HG02884 (cell line): ENCODE measurements at regions not wholly inside any gene's neighbourhood (a gene's known extent, or its start where the extent isn't known, plus 50 kb on each side); places are given as distances from the start of the nearest gene placed in this dataset.
A peak's percentile ranks its signal among the peaks of the same experiment; 100 is the strongest.

Source experiments
- ATAC-seq: cut with Tn5 transposase; IDR thresholded peaks from one replicate; pipeline ENCODE4 v1.9.1; 2021; ENCODE audit warnings: mild to moderate bottlenecking, moderate library complexity; ENCODE audit not compliant: unreplicated experiment

- ATAC-seq: no peak
Observed at GRCh38 chr1:209428241-209428921, 155.1 kb upstream of the CAMK1G start.

DNA sequence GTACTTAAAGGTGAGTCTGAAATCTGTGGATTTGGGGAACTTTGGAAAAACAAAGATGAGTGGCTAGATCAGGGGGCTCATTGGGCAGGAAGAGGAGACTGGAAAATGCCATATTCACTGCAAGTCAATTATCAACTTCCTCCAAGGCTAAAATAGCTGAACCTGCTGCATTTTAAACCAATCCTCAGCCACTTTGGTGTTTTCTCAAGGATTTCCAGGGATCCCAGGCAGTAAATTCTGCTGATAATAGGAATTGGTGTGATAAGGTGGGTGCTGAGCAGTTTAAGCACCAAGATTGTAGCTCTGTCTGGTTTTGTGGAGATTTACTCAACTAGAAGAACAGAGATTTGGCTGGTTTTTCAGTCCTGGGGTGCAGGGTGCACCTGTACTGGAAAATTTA lies 153.9 kb upstream of the CAMK1G start:
- ATAC-seq: no peak

DNA sequence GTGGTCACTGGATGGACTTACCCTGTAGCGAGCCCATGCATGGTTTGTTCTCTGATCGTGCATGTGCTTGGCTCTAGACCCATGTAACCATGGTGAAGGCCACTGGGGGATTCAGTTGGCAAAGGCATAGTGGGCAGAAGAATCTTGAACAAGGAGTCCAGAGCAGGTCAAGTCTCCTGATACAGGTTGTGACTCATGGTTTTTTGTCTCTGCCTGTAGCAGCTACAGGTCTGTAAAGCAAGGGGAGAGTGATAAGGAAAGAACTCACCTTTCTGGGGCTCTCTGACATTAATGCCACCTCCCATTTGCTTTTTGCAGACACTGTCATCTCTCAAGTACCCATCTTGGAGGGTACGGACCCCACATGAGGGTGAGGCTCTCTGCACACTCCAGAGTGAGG lies 153.4 kb upstream of the CAMK1G start:
- no peak for ATAC-seq

DNA sequence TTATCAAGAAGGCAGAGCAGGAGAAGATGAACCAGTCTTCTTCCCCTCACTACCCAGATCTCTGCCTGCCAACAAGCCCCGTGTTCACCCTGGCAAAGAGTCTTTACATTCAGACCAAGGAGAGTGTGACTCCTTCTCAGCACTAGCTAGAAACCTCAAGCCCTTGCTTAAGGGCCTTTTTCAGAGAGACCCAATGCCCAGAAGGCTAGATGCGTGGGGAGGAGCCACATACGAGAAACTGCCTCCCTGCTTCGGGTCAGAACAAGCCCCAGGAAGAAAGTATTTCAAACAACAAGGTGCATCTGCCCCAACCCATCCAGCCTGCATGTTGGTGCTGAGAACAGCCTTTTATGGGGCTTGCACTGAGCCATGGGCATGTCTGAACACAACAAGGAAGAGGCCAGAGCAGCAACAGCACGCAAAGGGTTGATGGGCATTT lies 152.7 kb upstream of the CAMK1G start:
- ATAC-seq: no peak

- no peak for ATAC-seq
Observed at GRCh38 chr1:209431402-209431801, 152.1 kb upstream of the CAMK1G start.

DNA sequence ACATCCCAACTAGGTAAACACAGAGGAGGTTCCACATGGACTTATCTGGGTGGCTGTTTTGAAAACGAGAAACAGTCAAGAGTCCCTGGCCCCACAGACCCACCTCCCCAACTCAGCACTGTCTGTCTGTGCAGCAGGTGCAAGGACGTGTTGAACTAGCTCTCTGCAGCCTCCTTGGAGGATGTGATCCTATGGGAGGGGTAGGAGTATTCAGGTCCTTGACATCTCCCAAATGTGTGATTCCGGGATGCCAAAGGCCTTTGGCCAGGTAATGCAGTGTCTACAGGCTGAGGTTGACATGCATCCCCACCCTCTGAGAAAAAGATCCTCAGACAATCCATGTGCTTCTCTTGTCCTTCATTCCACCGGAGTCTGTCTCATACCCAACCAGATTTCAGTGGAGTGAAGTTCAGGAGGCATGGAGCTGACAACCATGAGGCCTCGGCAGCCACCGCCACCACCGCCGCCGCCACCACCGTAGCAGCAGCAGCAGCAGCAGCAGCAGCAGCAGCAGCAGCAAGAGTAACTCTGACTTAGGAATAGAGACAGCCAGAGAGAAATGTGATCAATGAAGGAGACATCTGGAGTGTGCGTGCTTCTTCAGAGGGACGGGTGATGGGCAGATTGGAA lies 151.6 kb upstream of the CAMK1G start:
- no peak for ATAC-seq

GRCh38 chr1:209432443-209432825 lies 151.1 kb upstream of the CAMK1G start:
- no peak for ATAC-seq

GRCh38 chr1:209433649-209434031 lies 149.9 kb upstream of the CAMK1G start:
- no peak for ATAC-seq

DNA sequence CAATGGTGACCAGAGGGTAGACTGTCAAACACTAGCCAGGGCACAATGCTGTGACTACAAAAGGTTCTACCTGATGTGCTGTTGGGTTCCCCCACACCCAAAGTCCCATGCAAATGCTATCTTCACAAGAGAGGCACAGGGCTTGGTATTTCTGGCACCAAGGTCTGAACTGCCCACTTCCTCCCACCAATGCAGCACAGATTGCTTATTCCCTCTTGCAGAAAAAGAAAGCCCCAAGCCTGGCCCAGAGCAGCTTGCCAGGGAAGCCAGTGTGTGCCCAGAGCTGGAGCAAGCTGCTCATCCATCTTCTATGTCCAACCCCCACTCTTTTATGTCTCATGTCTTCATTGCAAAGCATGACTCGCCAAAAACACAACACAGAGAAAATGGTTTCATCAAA lies 149.4 kb upstream of the CAMK1G start:
- ATAC-seq: no peak

DNA sequence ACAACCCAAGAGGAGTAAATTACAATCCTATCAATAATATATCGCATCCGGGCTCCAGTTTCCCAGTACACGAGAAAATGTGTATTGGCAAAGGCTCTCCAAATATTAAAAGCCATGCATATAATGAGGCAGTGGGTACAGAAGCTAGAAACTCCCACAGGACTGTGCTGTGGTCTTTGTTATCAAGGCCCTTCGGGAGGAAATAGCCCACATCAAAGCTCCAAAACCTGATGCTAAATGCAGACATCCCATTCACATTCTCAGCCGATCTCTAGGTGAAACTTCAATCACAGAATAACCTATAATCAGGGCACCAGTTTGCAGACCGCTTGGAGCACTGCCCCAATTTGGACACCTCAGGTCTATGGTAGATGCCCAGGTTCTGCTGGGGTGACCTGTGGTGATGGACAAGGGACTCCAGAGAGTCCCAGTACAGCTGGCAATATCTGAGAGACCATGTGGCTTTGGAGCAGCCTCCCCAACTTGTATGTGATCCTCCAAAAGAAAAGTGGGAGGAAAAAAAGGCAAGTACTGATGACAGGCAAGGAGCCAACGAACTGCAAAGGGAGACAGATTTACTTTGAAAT lies 148.8 kb upstream of the CAMK1G start:
- no peak for ATAC-seq

DNA sequence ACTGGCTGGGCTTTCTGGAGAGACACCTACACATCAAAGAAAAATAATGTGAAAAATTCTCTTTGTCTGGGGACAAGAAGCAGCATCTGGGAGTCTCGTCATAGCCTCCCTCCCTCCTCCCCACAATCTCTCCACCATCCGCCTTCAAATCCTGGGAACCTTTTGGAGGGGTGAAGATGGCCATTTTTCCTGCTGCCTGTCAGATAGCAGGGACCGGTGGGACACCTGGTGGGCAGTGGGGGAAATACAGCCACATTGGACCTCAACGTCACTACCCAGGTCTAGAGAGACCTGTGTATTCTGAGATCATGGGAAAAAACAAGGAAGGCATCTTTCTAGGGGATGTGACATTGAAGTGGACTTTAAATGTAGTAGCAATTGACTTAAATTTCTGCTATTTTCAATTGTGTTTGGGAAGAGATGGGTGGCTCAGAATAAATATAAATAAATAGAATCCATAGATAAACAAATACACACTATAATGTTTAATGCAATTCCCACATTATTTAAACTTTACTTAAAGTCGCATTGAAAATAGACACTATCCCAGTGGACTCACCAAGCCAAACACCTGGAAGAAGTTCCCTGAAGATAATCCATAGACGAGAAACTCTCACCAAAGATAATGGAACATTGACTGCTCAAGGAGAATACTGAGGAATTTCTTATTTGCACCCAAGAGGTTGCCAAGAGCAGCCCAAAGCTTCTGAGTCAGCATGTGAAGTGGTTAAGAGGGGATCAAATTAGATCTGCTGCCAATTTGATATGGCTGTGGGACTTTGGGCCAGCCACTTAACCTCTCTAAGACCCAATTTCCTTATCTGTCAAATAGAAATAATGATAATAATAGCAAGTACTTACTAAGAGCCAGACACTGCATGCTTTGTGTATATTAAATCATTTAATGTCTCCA lies 147.6 kb upstream of the CAMK1G start:
- ATAC-seq: peak; percentile 85

GRCh38 chr1:209439828-209440227 lies 143.7 kb upstream of the CAMK1G start:
- ATAC-seq: no peak

DNA sequence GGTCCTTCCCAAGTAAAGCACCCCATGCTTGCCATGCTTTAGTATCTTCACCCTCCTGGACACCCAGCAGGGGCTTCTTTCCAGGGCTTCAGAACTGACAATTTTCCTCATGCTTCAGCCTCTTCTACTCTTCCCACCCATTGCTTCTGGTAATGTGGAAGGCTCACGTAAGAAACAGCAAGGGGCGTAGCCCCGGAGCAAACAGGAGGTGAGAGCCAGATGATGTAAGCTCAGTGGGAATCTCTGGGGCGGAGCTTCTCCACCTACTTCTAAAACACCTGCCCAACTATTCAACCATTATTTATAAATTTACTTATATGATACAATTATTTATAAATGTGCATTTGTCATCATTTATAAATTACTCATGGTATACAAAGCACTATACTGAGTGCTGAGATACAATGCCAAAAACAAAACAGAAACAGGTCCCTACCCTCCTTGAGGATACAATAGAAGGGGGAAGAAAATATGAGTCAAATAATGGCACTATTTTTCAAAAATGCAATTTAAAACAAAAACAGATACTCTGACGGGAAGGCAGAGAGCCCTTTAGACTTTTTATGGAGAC lies 140.1 kb upstream of the CAMK1G start:
- ATAC-seq: no peak

DNA sequence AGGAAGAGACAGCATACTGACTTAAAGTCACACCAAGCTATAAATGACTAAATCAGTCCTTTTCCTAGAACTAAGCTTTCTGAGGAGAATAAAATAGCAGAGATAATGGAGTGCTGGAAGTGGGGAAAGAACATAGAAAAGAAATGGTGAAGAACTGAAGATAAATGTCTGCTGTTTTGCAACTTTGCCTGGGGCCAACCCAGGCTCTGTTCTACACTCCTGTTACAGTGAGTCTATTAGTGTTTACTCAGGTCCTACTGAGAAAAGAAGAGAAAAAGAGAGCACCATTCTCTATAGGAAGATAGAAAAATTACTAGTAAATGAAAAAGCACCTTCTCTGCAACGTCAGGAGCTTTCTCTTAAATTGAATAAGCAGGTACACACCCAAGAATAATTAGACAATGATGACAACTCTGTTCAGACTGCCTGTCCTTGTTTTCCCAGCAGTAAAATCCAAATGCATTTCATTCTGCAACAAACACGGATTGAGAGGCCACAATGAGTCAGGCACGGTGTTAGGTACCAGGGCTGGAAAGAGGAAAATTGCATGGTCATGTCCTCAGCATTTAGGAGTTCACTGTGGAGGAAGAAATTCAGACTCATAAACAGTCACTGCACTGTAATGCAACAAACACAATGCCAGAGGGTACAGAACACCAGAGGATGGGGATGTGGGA lies 139.4 kb upstream of the CAMK1G start:
- no peak for ATAC-seq

- ATAC-seq: no peak
Observed at GRCh38 chr1:209444961-209445360, 138.6 kb upstream of the CAMK1G start.

DNA sequence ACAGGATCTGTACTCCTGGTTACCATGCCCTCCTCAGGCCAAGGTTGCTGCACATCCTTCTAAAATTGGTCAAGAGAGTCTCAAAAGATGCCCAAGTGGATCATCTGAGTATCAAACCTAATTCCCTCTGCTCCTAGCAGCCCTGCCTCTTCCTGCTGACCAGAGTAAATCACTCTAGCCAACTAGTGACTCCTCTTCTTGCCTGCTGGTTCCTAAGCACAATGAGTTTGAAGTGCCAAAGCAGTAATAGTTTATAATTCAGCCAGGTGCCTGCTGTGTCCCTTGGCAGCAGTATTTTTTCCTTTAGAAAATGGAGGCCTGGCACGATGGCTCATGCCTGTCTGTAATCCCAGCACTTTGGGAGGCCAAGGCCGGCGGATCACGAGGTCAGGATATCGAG lies 137.9 kb upstream of the CAMK1G start:
- ATAC-seq: no peak

DNA sequence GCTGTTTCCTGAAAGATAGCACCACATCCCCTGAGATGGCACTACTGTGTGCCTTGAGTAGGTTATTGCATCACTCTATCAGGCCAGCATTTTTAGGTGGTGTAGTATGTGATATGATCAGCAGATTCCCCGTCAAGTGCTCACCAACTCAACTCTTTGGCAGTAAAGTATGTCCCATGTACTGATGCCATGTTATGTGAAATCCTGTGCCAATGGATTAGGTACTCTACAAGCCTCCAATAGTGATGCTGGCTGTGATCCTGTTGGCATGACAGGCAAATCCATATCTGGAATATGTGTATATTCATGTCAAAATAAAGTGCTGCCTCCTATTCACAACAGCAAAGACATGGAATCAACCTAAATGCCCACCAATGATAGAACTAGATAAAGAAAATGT lies 137.2 kb upstream of the CAMK1G start:
- no peak for ATAC-seq

- no peak for ATAC-seq
Observed at GRCh38 chr1:209454340-209454994, 129.0 kb upstream of the CAMK1G start.

- ATAC-seq: no peak
Observed at GRCh38 chr1:209455145-209455544, 128.4 kb upstream of the CAMK1G start.
